ENCODE measurements at regions not wholly inside any gene's neighbourhood (a gene's known extent, or its start where the extent isn't known, plus 50 kb on each side); places are given as distances from the start of the nearest gene placed in this dataset.

DNA sequence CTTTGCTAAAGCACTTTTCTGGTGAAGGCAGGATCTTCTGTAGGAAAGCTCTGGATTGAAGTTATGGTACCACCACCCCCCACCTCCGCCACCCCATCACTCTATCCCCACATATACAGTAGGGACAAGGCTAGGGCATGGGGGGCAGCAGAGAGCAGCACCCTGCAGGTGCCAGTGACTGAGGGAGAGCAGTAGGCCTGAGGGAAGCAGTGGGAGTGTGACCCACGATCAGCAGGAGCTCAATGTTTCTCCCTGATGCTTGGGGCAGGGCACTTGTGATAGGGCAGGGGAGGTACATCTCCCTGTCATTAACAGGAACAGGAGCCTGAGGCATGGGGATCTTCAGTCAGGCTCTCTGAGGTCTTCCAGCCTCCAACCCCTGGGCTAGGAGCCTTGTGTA lies 121.6 kb downstream of the ZFP36L2 start:
- no peak for DNase-seq

DNA sequence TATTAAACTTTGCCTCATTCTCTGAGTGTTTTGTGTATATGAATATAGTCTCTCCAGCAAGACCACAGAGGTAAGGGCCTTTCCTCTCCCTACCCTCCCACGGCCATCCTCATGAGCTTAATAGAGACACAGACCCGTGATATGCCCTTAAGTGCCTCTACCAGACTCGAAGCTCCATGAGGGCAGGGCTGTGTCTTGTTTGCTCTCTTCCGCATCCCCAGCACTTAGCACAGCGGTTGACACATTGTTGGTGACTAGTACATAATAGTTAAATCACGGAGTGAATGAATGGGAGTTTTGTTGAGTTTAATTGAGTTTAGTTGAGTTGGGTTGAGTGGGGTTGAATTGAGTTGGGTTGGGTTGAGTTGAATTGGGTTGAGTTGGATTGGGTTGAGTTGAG lies 122.3 kb downstream of the ZFP36L2 start:
- no peak for DNase-seq

DNA sequence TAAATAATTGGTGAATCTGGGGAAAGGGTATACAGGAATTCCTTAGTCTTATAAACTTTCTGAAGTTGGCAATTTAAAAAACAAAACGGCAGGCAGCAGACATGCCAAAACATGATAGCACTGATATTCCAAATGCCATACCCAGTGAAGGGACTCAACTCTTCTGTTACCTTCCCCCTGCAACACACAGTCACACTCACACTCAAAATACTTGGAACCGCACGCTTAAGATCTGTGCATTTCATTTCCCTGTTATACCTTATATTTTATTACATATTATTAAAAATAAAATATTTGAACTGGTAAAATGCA lies 123.4 kb downstream of the ZFP36L2 start:
- no peak for DNase-seq

DNA sequence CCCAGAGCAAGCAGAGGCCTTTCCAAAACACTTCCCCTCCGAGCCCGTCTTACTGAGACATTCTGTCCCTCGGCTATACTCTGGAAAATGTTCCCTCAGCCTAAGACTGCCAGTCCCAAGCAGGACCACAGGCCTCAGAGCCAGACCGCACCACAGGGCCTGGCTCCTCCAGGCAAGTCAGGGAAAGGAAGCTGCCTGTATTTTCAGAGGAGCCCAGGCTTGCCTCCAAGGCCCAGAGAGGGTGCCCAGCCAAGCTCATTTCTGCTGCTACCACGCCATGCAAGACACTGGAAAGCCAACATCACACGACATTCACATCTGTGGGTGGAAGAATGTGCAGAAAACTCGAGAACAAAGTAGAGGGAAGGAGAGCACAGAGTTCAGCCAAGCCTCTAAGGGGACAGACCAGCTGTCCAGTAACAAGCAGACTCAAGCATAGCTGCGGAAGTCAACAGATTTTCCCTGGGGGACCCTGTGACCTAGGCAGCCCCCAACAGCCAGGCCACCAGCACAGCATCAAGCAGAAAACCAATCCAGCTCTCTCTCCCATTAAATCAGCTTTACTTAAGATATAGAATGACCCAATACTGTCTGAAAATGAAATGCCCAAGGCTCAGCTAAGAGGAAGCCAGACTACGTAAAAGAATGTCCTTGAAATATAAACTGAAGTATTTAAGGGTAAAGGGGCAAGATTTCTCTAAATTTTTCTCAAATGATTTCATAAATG lies 123.9 kb downstream of the ZFP36L2 start:
- no peak for DNase-seq

DNA sequence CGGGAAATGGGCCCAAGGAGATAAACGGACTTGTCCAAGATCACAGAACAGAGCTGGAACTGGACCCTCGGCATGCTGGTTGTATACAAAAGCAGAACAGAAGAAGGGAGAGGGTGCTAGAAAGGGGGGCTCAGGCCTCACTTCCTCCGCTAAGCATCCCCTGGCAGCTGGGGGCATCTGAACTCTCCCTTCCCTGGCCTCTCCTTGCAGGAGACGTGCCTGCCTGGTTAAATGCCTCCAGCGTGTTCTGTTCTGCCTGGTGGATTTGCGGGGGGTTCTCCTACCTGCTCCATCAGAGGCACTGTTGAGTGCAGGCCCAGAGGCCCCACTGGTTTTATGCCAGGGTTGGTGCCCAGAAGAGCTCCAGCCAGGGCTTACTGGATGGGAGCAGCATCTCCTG lies 124.7 kb downstream of the ZFP36L2 start:
- no peak for DNase-seq

DNA sequence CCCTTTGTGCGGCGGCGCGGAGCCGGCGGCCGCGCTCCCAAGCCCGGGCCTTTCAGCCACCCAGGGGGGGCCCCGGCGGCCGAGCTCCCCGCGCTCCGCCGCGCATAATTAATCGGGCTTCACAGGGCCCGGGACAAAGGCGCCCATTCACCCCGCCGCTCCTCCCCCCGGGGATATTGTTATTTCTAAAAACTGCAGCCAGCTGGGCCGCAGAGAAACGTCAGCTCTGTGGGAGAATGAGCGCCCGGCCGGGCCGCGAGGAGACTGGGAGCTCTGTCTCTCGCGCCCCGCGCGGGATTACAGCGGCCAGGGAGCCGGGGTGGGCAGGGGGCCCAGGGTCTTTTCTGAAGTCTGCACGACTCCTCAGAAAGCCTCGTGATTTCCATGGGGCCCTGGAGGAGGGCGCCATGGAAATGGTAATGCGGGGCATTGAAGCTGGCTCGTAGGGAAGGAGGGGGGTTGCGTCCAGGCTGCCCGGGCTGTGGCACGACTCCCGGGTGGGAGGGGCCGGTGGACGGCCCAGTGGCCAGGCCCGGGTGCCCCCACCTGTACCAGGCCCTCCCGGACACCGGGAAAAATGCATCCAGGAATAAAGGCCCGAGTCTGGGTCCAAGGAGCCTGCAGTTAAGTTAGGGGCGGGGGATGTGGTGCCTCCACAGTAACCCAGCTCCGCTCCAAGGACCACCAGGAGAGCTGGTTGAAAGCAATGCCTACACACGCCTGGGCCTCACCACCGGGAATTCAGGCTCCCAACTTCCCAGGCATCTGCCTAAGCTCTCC lies 125.3 kb downstream of the ZFP36L2 start:
- no peak for DNase-seq

DNA sequence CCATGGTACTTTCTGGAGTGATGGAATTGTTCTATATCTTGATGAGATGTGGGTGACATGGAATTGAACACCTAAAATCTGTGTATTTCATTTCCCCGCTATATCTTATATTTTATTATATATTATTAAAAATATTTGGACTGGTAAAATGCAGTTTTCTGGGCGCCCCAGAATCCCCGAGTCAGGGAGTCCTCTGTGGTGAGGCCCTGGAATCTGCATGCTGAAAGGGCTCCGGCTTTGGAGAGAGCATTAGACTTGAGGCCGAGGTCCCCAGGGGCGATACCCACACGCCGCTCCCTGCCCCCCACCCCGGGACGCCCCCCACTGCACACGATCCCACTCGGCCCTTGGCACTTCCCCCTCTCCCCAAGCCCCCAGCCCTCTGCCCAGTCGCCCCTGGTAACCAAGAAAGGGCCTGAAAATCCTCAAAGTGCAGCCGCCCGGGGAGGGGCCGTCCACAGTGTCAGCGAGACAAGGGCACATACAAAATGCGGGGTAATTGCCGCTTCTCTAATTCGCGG lies 126.0 kb downstream of the ZFP36L2 start:
- DNase-seq = no peak

DNA sequence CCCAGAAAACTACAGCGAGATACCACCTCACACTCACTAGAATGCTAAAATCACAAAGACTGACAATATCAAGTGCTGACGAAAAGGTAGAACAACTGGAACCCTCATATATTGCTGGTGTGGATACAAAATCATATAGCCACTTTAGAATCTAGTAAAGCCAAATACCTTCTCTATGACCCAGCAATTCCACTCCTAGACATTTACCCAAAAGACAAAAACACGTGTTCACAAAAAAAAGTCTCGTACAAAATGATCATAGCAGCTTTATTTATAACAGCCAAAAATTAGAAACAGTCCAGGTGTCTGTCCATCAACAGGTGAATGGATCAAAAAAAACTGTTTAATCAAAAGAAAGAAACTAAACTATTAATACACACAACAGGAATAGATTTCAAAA lies 126.6 kb downstream of the ZFP36L2 start:
- DNase-seq = no peak

DNA sequence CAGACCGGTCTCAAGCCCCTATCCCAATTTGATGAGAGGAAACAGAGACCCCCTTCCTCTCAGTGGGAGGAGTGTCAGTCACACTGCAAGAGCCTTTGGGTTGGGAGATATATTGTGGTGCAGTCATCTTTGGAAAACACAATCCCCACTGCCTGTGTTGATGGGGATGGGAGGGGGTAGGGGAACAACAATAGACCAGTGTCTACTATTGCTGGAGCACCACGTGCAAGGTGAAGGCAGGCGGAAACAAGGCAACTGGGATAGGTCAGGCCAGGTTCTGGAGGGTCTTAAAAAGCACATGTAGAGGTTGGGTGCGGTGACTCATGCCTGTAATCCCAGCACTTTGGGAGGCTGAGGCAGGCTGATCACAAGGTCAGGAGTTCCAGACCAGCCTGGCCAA lies 127.9 kb downstream of the ZFP36L2 start:
- no peak for DNase-seq

DNA sequence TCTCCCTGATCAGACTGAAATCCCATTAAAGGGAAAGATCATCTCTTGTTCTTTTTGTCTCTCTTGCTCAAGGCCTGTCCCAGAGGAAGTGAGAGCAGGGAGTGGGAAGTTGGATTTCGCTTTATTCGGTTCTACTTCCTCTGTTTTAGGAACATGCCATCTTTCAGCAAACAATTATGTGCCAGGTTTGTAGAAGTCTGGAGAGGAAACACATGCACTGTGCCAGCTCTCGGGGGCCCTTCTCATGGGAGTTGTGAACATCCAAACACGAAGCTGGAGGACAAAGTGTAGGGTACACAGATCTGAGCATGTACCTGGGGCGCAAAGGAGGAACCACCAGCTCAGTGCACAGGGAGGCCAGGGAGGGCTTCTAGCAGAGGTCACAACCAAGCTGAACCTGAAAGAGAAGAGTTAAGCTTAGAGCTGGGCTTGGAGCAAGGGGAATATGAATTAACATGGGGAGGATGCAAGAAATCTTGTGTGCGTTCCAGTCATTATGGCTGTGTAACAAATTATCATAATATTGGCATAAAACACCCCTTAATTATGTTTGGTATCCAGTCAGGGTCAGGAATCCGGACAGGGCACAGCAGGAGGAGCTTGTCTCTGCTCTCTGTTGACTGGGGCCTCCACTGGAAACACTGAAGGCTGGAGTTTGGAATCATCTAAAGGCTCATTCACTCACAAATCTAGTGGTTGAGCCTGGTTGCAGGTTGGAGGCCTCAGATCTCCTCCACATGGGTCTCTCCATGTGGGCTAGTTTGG lies 128.6 kb downstream of the ZFP36L2 start:
- no peak for DNase-seq

DNA sequence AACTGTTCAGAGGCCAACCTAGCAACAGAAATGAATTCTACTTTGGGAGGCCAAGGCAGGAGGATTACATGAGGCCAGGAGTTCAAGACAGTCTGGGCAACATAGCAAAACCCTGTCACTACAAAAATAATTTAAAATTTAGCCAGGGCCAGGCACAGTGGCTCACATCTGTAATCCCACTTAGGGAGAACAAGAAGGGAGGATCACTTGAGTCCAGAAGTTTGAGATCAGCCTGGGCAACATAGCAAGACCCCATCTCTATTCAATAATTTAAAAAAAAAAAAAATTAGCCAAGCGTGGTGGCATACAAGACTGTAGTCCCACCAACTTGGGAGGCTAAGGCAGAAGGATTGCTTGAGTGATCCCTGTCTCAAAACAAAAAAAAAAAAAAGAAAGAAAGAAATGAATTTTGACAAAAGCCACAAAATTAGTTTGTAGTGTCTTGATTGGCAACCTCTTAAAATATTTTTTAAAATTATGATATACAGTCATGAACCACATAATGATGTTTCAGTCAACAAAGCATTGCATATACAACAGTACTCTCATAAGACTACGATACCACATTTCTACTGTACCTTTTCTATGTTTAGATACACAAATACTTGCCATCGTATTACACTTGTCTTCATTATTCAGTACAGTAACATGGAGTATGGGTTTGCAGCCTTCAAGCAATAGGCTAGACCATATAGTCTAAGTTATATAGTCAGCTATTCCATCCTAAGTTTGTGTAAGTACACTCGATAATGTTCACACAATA lies 130.7 kb downstream of the ZFP36L2 start:
- DNase-seq = no peak

DNA sequence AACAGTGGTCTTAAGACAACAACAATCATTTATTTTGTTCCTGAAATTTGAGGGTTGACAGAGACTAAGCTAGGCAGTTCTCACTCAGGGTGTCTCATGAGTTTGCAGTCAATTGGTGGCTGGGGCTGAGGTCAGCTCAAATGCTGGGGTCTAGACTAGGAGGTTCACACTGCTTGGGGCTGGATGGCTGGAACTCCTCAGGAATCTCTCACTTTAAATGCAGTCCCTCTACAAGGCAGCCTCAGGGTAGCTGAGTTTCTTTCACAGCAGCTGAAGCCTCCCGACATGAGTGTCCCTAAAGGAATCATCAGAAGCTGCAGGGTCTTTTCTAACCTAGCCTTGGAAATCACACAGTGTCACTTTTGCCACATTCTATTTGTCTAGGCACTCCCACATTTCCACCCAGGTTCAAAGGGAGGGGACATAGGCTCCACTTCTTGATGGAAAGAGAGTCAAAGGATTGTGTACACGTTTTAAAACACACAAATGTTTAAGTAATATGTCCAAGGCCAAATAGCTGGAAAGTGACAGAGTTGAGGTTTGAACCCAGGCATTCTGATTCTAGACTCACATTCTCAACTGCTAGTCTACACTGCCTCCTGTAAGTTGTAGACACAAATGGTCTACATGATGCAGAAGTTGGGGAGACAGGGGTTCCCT lies 133.8 kb downstream of the ZFP36L2 start:
- DNase-seq = no peak

DNA sequence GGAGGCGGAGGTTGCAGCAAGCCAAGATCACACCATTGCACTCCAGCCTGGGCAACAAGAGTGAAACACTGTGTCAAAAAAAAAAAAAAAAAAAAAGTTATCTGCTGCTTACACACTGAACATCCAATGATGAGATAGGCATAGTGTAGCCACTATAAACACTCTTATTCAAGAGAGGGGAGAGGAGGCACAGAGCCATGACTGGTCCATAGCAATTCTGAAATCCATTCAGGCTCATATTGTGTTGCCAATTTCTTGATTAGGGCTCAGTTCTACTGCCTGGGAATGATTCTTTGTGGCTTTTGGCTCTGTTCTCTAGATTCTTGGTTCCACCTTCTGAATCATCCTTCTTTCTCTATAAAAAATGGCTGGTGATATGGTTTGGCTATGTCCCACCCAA lies 136.1 kb downstream of the ZFP36L2 start:
- DNase-seq = no peak

DNA sequence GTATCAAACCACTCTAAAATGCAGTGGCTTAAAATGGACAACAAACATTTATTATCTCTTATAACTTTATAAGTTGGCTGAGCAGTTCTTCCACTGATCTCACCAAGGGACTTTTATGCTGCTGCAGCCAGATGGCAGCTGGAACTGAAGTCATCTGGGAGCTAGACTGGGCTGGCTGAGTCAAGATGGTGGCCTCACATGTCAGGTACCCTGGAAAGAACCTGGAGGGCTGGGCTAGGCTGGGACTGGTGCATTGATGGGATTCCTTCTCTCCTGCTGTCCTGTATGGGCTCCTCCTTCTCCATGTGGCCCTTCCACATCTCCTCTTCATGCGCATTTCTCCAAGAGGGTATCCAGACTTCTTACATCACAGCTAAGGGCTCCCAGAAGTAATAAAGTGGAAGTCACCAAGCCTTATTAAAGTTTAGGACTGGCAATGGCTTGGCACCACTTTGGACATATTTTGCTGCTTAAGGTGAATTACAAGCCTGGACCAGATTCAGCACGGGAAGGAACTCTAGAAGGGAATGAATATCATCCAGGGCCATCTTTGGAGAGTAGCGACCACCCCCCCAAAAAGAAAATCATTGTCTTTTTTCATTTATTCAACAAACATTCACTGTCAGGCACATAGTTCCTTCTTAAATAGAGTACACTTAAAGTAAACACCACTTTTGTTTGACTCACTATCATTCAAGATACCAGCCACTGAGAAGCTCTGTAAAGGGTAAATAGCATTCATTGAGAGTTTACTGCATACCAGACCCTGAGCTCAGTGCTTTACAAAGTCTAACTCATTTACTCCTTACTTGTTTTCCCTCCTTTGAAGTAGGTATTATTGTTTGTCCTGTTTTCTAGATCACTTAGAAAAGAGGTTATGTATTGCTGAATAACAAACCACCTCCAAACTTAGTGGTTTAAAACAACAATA lies 138.0 kb downstream of the ZFP36L2 start:
- DNase-seq = no peak

DNA sequence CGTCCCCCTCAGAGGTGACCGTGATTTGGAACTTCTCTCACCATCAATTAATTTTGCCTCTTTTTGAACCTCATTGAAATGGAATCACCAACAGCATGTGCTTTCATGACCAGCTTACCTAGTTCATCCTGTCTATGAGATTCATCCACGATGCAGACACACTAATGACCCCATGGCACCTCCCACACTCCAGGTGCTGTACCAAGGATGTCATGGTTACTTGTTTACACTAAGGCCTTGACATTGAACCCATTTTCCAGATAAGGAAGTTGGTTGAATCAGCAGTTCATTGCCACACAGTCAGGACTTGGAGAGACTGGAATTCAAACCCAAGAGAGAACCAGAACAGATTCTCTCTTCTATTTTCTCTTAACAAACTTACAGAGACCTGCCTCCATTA lies 139.0 kb downstream of the ZFP36L2 start:
- DNase-seq = no peak

DNA sequence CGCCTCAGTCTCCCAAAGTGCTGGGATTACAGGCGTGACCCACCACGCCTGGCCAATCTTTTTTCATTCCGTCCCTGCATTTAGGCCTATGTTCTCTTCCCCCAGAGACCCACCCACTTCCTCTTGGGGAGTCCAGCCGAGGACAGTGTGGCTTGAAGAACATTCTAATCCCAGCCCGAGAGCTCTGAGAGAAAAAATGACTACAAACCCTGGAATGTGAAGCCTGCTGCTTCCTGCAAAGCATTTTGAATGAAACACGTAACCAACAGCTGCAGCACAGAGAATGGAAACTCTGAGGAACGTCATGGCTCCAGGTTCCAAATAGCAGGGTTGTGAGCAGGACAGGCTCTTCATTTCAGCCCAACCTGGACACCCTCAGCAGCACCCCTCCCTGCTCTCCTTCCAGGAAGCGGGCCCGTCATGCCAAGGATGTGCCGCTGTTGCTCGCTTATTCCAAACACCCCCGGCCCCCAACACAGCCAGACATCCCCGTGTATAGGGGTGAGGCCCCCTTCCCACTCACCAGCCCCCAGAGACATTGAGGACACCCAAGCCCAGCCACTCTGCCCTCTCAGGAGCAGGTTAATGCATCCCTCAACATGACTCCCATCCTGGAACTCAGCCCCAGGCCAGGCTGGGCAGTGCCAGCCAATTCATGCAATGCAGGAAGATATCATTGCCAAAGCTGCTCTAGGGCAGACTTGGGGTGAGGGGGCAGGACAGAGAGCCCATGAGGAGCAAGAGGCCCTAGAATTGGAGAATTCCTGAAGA lies 139.8 kb downstream of the ZFP36L2 start:
- DNase-seq = no peak

DNA sequence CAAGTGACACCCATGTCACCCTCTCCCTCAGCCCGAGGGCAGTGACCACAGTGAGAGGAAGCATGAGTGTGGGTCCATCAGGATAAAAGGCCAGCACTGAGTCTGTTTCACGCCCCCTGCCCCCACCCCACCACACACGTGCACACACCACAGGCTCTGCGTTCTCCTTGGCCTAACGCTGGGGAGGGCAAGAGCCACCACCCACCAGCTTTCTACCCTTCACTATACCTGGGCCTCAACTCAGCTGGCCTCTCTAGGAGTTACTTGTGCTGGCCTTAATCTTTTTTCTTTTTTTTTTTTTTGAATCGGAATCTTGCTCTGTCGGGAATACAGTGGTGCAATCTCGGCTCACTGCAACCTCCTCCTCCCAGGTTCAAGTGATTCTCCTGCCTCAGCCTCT lies 140.5 kb downstream of the ZFP36L2 start:
- no peak for DNase-seq

DNA sequence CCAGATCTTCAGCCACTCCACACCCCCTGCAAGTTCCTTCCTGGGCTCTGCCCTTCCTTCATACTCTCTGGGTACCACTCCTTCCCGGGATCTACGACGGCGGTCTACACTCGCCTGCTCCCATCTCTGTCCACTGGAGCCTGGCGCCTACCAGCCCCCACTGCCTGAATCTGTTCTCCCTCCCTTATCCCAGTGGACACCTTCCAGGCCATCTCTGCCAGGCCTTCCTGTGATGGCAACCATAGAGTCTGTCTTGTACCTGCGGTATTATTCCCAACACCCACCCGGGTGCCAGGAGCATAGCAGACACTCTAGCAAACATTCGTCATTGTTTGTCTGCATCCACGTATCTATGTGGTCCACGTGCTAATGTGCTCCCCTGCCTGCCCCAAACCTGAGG lies 140.9 kb downstream of the ZFP36L2 start:
- DNase-seq = no peak

DNA sequence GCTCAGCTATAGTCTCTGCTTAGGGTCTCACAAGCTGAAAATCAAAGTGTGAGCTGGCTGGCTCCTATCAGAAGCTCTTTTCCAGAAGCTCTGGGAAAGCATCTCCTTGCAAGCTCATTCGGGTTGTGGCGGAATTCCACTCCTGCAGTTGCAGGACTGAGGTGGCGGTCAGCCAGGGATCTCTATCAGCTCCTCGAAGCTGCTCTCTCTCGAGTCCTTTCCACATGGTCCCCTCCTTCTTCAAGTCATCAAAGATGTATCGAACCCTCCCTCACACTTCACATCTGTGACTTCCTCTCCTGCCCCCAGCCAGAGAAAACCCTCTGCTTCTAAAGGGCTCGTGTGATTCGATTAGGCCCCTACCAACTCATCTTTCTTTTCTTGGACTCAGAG lies 141.7 kb downstream of the ZFP36L2 start:
- DNase-seq = no peak
